Dendritic cell treated with granulocyte-macrophage colony-stimulating factor and Interleukin-4, amounts not matched to agents 40 ng/mL and 50 ng/mL, for 4 days (primary cell): ENCODE measurements at regions not wholly inside any gene's neighbourhood (a gene's known extent, or its start where the extent isn't known, plus 50 kb on each side); places are given as distances from the start of the nearest gene placed in this dataset.

Experiments used
- H3K27ac Mint-ChIP-seq: one replicate; pipeline ENCODE4 v1.8.0; 2022; ENCODE audit warnings: mild to moderate bottlenecking, mixed read lengths
- H3K27me3 Mint-ChIP-seq: one replicate; pipeline ENCODE4 v1.8.0; 2022; ENCODE audit warnings: mild to moderate bottlenecking, mixed read lengths
- H3K36me3 Mint-ChIP-seq: one replicate; pipeline ENCODE4 v1.8.0; 2022; ENCODE audit warnings: low read depth, mixed read lengths
- H3K4me1 Mint-ChIP-seq: one replicate; pipeline ENCODE4 v1.8.0; 2022; ENCODE audit warnings: low read depth, mixed read lengths
- H3K4me3 Mint-ChIP-seq: one replicate; pipeline ENCODE4 v1.8.0; 2022; ENCODE audit warnings: mild to moderate bottlenecking, moderate library complexity, mixed read lengths
- H3K9me3 Mint-ChIP-seq: one replicate; pipeline ENCODE4 v1.8.0; 2022; ENCODE audit warnings: mixed read lengths
- intact Hi-C: fragments of 100-400 bp; cut with micrococcal nuclease; formaldehyde crosslinking; loops from one replicate; pipeline ENCODE4 v1.15.0; 2022

- no peak overlapping the region for H3K4me3 Mint-ChIP-seq
Measured at GRCh38 chrX:3257471-3257870, 89.0 kb downstream of the MXRA5 start.

GRCh38 chrX:3256868-3257267, 89.6 kb downstream of the MXRA5 start:
- Mint-ChIP-seq H3K27me3 (peaks cover 7% of the 10 kb centered on the region), H3K27ac (no peak overlapping the region), H3K4me1 (peaks cover 17% of the 10 kb centered on the region), H3K4me3 (no peak overlapping the region), H3K36me3 (no peaks in the 10 kb centered on the region), H3K9me3 (no peaks in the 10 kb centered on the region)
- intact Hi-C loops = no loop called here

More at GRCh38 chrX:3257471-3257870, 89.0 kb downstream of the MXRA5 start:
- Mint-ChIP-seq H3K27ac (no peak overlapping the region), H3K36me3 (no peaks in the 10 kb centered on the region), H3K4me1 (peaks cover 16% of the 10 kb centered on the region), H3K27me3 (peaks cover 7% of the 10 kb centered on the region), H3K9me3 (no peaks in the 10 kb centered on the region)
- intact Hi-C loops = no loop called here

- intact Hi-C loops = no loop called here
- Mint-ChIP-seq H3K4me3 (peak overlapping the region; percentile 42), H3K4me1 (peaks cover 17% of the 10 kb centered on the region), H3K27ac (peak overlapping the region; percentile 74), H3K9me3 (peaks cover 9% of the 10 kb centered on the region), H3K27me3 (peaks cover 6% of the 10 kb centered on the region), H3K36me3 (no peaks in the 10 kb centered on the region)
Measured at GRCh38 chrX:3252744-3253143, 93.7 kb downstream of the MXRA5 start.

GRCh38 chrX:3250966-3251365, 95.5 kb downstream of the MXRA5 start:
- no peak overlapping the region for H3K4me3 Mint-ChIP-seq

GRCh38 chrX:3244955-3245354, 101.5 kb downstream of the MXRA5 start:
- Mint-ChIP-seq H3K27ac (no peak overlapping the region), H3K27me3 (peaks cover 10% of the 10 kb centered on the region), H3K4me3 (no peak overlapping the region), H3K9me3 (peaks cover 7% of the 10 kb centered on the region), H3K4me1 (peaks cover 12% of the 10 kb centered on the region), H3K36me3 (no peaks in the 10 kb centered on the region)
- intact Hi-C loops = loop anchor here (5.0 kb wide), 2 partner anchors 302 to 392 kb away; no protein-coding TSS in a partner anchor

More at GRCh38 chrX:3250966-3251365, 95.5 kb downstream of the MXRA5 start:
- Mint-ChIP-seq H3K9me3 (peaks cover 9% of the 10 kb centered on the region), H3K27ac (no peak overlapping the region), H3K36me3 (no peaks in the 10 kb centered on the region), H3K4me1 (peaks cover 17% of the 10 kb centered on the region), H3K27me3 (peaks cover 6% of the 10 kb centered on the region)
- intact Hi-C loops = no loop called here

- peaks cover under 1% of the 10 kb centered on the region for H3K9me3 Mint-ChIP-seq
- no peak overlapping the region for H3K4me3 Mint-ChIP-seq
- intact Hi-C loops = no loop called here
- H3K27me3 Mint-ChIP-seq = peaks cover 7% of the 10 kb centered on the region
- H3K27ac Mint-ChIP-seq = peak overlapping the region; percentile 65
- no peaks in the 10 kb centered on the region for H3K36me3 Mint-ChIP-seq
- H3K4me1 Mint-ChIP-seq = peaks cover 12% of the 10 kb centered on the region
Measured at GRCh38 chrX:3244203-3244743, 102.2 kb downstream of the MXRA5 start.

- H3K27ac Mint-ChIP-seq = no peak overlapping the region
- intact Hi-C loops = no loop called here
- no peaks in the 10 kb centered on the region for H3K27me3 Mint-ChIP-seq
- no peaks in the 10 kb centered on the region for H3K9me3 Mint-ChIP-seq
- no peak overlapping the region for H3K4me3 Mint-ChIP-seq
- H3K4me1 Mint-ChIP-seq = no peaks in the 10 kb centered on the region
- no peaks in the 10 kb centered on the region for H3K36me3 Mint-ChIP-seq
Measured at GRCh38 chrX:3232262-3232923, 114.1 kb downstream of the MXRA5 start.

- no peaks in the 10 kb centered on the region for H3K36me3 Mint-ChIP-seq
- no peak overlapping the region for H3K27ac Mint-ChIP-seq
- H3K4me1 Mint-ChIP-seq = no peaks in the 10 kb centered on the region
- no peaks in the 10 kb centered on the region for H3K9me3 Mint-ChIP-seq
- no peak overlapping the region for H3K4me3 Mint-ChIP-seq
- H3K27me3 Mint-ChIP-seq = no peaks in the 10 kb centered on the region
- intact Hi-C loops = no loop called here
Measured at GRCh38 chrX:3231766-3232165, 114.7 kb downstream of the MXRA5 start.

GRCh38 chrX:3230496-3230895, 116.0 kb downstream of the MXRA5 start:
- intact Hi-C loops = no loop called here
- H3K27me3 Mint-ChIP-seq = no peaks in the 10 kb centered on the region
- H3K36me3 Mint-ChIP-seq = no peaks in the 10 kb centered on the region
- no peak overlapping the region for H3K27ac Mint-ChIP-seq
- no peaks in the 10 kb centered on the region for H3K9me3 Mint-ChIP-seq
- no peak overlapping the region for H3K4me3 Mint-ChIP-seq
- H3K4me1 Mint-ChIP-seq = no peaks in the 10 kb centered on the region

GRCh38 chrX:3227526-3227925, 118.9 kb downstream of the MXRA5 start:
- no peaks in the 10 kb centered on the region for H3K9me3 Mint-ChIP-seq
- H3K27ac Mint-ChIP-seq = no peak overlapping the region
- no peak overlapping the region for H3K4me3 Mint-ChIP-seq
- H3K4me1 Mint-ChIP-seq = no peaks in the 10 kb centered on the region
- H3K27me3 Mint-ChIP-seq = no peaks in the 10 kb centered on the region
- intact Hi-C loops = no loop called here
- no peaks in the 10 kb centered on the region for H3K36me3 Mint-ChIP-seq

GRCh38 chrX:3226087-3226486, 120.4 kb downstream of the MXRA5 start:
- no peak overlapping the region for H3K4me3 Mint-ChIP-seq
- H3K27me3 Mint-ChIP-seq = no peaks in the 10 kb centered on the region
- intact Hi-C loops = no loop called here
- H3K36me3 Mint-ChIP-seq = no peaks in the 10 kb centered on the region
- no peaks in the 10 kb centered on the region for H3K4me1 Mint-ChIP-seq
- no peaks in the 10 kb centered on the region for H3K9me3 Mint-ChIP-seq
- H3K27ac Mint-ChIP-seq = no peak overlapping the region

GRCh38 chrX:3221643-3222042, 124.8 kb downstream of the MXRA5 start:
- H3K4me3 Mint-ChIP-seq = no peak overlapping the region
- intact Hi-C loops = no loop called here
- H3K27me3 Mint-ChIP-seq = no peaks in the 10 kb centered on the region
- H3K27ac Mint-ChIP-seq = no peak overlapping the region
- no peaks in the 10 kb centered on the region for H3K36me3 Mint-ChIP-seq
- H3K4me1 Mint-ChIP-seq = no peaks in the 10 kb centered on the region
- peaks cover 17% of the 10 kb centered on the region for H3K9me3 Mint-ChIP-seq

- H3K27me3 Mint-ChIP-seq = no peaks in the 10 kb centered on the region
- no peak overlapping the region for H3K4me3 Mint-ChIP-seq
- intact Hi-C loops = no loop called here
- H3K9me3 Mint-ChIP-seq = peaks cover 17% of the 10 kb centered on the region
- H3K36me3 Mint-ChIP-seq = no peaks in the 10 kb centered on the region
- no peaks in the 10 kb centered on the region for H3K4me1 Mint-ChIP-seq
- no peak overlapping the region for H3K27ac Mint-ChIP-seq
Measured at GRCh38 chrX:3219667-3220066, 126.8 kb downstream of the MXRA5 start.

GRCh38 chrX:3219231-3219630, 127.2 kb downstream of the MXRA5 start:
- intact Hi-C loops = no loop called here
- Mint-ChIP-seq H3K4me3 (no peak overlapping the region), H3K27me3 (no peaks in the 10 kb centered on the region), H3K36me3 (no peaks in the 10 kb centered on the region), H3K27ac (no peak overlapping the region), H3K4me1 (no peaks in the 10 kb centered on the region), H3K9me3 (peaks cover 17% of the 10 kb centered on the region)

- intact Hi-C loops = no loop called here
- H3K27ac Mint-ChIP-seq = no peak overlapping the region
- no peak overlapping the region for H3K4me3 Mint-ChIP-seq
- H3K9me3 Mint-ChIP-seq = peaks cover 17% of the 10 kb centered on the region
- H3K27me3 Mint-ChIP-seq = no peaks in the 10 kb centered on the region
- no peaks in the 10 kb centered on the region for H3K36me3 Mint-ChIP-seq
- no peaks in the 10 kb centered on the region for H3K4me1 Mint-ChIP-seq
Measured at GRCh38 chrX:3218442-3218841, 128.0 kb downstream of the MXRA5 start.
